ENCODE measurements at regions not wholly inside any gene's neighbourhood (a gene's known extent, or its start where the extent isn't known, plus 50 kb on each side); places are given as distances from the start of the nearest gene placed in this dataset.

- Mint-ChIP-seq H3K27me3 (ENCODE audit: insufficient read depth, unreplicated experiment) (peaks cover 5% of the 10 kb centered on the region), H3K9me3 (ENCODE audit: unreplicated experiment) (no peaks in the 10 kb centered on the region), H3K36me3 (ENCODE audit: insufficient read depth, unreplicated experiment) (no peaks in the 10 kb centered on the region), H3K4me3 (ENCODE audit: unreplicated experiment) (no peak overlapping the region), H3K4me1 (ENCODE audit: low read depth, unreplicated experiment) (no peaks in the 10 kb centered on the region), H3K27ac (ENCODE audit: unreplicated experiment) (no peak overlapping the region)
- intact Hi-C loops (cut with micrococcal nuclease; ENCODE audit: unreplicated experiment), result loop anchor here (10.0 kb wide), 1 partner anchor 375 kb away; no protein-coding TSS in a partner anchor
- no peaks in the 10 kb centered on the region; the same call in 1 of the 2 replicates for H3K27me3 ChIP-seq (replicated peaks; ENCODE audit: control insufficient read depth, insufficient read depth, low read length)
- TF ChIP-seq, protein P1, sequence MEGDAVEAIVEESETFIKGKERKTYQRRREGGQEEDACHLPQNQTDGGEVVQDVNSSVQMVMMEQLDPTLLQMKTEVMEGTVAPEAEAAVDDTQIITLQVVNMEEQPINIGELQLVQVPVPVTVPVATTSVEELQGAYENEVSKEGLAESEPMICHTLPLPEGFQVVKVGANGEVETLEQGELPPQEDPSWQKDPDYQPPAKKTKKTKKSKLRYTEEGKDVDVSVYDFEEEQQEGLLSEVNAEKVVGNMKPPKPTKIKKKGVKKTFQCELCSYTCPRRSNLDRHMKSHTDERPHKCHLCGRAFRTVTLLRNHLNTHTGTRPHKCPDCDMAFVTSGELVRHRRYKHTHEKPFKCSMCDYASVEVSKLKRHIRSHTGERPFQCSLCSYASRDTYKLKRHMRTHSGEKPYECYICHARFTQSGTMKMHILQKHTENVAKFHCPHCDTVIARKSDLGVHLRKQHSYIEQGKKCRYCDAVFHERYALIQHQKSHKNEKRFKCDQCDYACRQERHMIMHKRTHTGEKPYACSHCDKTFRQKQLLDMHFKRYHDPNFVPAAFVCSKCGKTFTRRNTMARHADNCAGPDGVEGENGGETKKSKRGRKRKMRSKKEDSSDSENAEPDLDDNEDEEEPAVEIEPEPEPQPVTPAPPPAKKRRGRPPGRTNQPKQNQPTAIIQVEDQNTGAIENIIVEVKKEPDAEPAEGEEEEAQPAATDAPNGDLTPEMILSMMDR (IDR thresholded peaks at IDR 0.05; ENCODE audit: insufficient read depth in 1 of 2, low read depth in 1 of 2, low read length in 1 of 2, severe bottlenecking in 1 of 2, unreplicated experiment in 1 of 2), result no peak
- H3K9me3 ChIP-seq, result no peaks in the 10 kb centered on the region
- BruUV-seq (replicated peaks), result no TSS peak
- DNase-seq, result no peak
- no peaks in the 10 kb centered on the region for H3K36me3 ChIP-seq (ENCODE audit: control insufficient read depth, insufficient read depth, low read length)
- no peak overlapping the region for H3K4me3 ChIP-seq (ENCODE audit: low read depth, low read length)
- no peaks in the 10 kb centered on the region for H3K4me1 ChIP-seq
- POLR2A ChIA-PET, result no interaction called here
- CTCF ChIA-PET, result no interaction called here
Measured at GRCh38 chr14:94699831-94700230, 70.1 kb downstream of the GSC start.

- Mint-ChIP-seq H3K9me3 (ENCODE audit: unreplicated experiment) (no peaks in the 10 kb centered on the region), H3K27ac (ENCODE audit: unreplicated experiment) (no peak overlapping the region), H3K27me3 (ENCODE audit: insufficient read depth, unreplicated experiment) (peaks cover 5% of the 10 kb centered on the region), H3K4me3 (ENCODE audit: unreplicated experiment) (no peak overlapping the region), H3K36me3 (ENCODE audit: insufficient read depth, unreplicated experiment) (no peaks in the 10 kb centered on the region), H3K4me1 (ENCODE audit: low read depth, unreplicated experiment) (no peaks in the 10 kb centered on the region)
- H3K9me3 ChIP-seq, result no peaks in the 10 kb centered on the region
- no peaks in the 10 kb centered on the region for H3K36me3 ChIP-seq (ENCODE audit: control insufficient read depth, insufficient read depth, low read length)
- BruUV-seq (replicated peaks), result no TSS peak
- TF ChIP-seq, protein P1 (IDR thresholded peaks at IDR 0.05; ENCODE audit: insufficient read depth in 1 of 2, low read depth in 1 of 2, low read length in 1 of 2, severe bottlenecking in 1 of 2, unreplicated experiment in 1 of 2), result no peak
- H3K4me3 ChIP-seq (ENCODE audit: low read depth, low read length), result no peak overlapping the region
- ChIA-PET CTCF (no interaction called here), POLR2A (no interaction called here)
- DNase-seq, result no peak
- no peaks in the 10 kb centered on the region for H3K4me1 ChIP-seq
- intact Hi-C loops (cut with micrococcal nuclease; ENCODE audit: unreplicated experiment), result loop anchor here (10.0 kb wide), 1 partner anchor 377 kb away; no protein-coding TSS in a partner anchor
- H3K27me3 ChIP-seq (replicated peaks; ENCODE audit: control insufficient read depth, insufficient read depth, low read length), result no peaks in the 10 kb centered on the region; the same call in 1 of the 2 replicates
Measured at GRCh38 chr14:94697773-94698556, 71.9 kb downstream of the GSC start.

GRCh38 chr14:94696518-94696917, 73.4 kb downstream of the GSC start:
- CTCF ChIA-PET, result no interaction called here
- Mint-ChIP-seq H3K9me3 (ENCODE audit: unreplicated experiment) (no peaks in the 10 kb centered on the region), H3K36me3 (ENCODE audit: insufficient read depth, unreplicated experiment) (no peaks in the 10 kb centered on the region), H3K4me3 (ENCODE audit: unreplicated experiment) (no peak overlapping the region), H3K4me1 (ENCODE audit: low read depth, unreplicated experiment) (no peaks in the 10 kb centered on the region), H3K27me3 (ENCODE audit: insufficient read depth, unreplicated experiment) (peaks cover 5% of the 10 kb centered on the region), H3K27ac (ENCODE audit: unreplicated experiment) (no peak overlapping the region)
- no TSS peak for BruUV-seq (replicated peaks)
- intact Hi-C loops (cut with micrococcal nuclease; ENCODE audit: unreplicated experiment), result loop anchor here (10.0 kb wide), 1 partner anchor 378 kb away; no protein-coding TSS in a partner anchor
- POLR2A ChIA-PET, result no interaction called here
- TF ChIP-seq, protein P1 (IDR thresholded peaks at IDR 0.05; ENCODE audit: insufficient read depth in 1 of 2, low read depth in 1 of 2, low read length in 1 of 2, severe bottlenecking in 1 of 2, unreplicated experiment in 1 of 2), result no peak
- DNase-seq, result no peak
- no peaks in the 10 kb centered on the region for H3K4me1 ChIP-seq
- no peaks in the 10 kb centered on the region; the same call in 1 of the 2 replicates for H3K27me3 ChIP-seq (replicated peaks; ENCODE audit: control insufficient read depth, insufficient read depth, low read length)
- no peaks in the 10 kb centered on the region for H3K9me3 ChIP-seq
- H3K36me3 ChIP-seq (ENCODE audit: control insufficient read depth, insufficient read depth, low read length), result no peaks in the 10 kb centered on the region
- no peak overlapping the region for H3K4me3 ChIP-seq (ENCODE audit: low read depth, low read length)
